ENCODE measurements at regions not wholly inside any gene's neighbourhood (a gene's known extent, or its start where the extent isn't known, plus 50 kb on each side); places are given as distances from the start of the nearest gene placed in this dataset.

DNA sequence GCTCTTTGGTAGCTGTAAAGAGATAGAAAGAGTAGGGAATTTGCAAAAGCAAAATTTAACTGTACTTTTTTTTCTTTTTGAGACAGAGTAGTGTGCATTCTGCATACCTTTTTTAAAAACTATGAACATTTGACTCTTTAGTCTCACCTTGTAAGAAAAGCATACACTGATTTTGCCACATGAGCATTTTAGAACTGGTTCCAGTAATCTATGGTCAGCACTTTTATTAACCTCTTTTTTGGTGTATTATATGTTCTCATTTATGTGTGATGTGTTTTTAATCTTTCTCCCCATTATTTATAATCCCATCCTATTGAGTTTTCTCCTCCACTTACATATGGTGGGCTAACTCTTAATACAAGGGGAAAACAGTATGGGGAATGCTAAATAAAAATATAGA, 1111.4 kb downstream of the FLRT2 start:
- no peak for TF ChIP-seq POLR2AphosphoS5 (IDR thresholded peaks at IDR 0.05; ENCODE audit: low read depth, low read length)
- no peak for TF ChIP-seq SIN3A (IDR thresholded peaks at IDR 0.05; ENCODE audit: borderline replicate concordance, insufficient read depth, low read length)
- no peak for TF ChIP-seq FOXP2 (optimal IDR thresholded peaks at IDR 0.05; ENCODE audit: borderline replicate concordance, extremely low read depth, extremely low read length, insufficient read depth)
- TF ChIP-seq, protein P1, sequence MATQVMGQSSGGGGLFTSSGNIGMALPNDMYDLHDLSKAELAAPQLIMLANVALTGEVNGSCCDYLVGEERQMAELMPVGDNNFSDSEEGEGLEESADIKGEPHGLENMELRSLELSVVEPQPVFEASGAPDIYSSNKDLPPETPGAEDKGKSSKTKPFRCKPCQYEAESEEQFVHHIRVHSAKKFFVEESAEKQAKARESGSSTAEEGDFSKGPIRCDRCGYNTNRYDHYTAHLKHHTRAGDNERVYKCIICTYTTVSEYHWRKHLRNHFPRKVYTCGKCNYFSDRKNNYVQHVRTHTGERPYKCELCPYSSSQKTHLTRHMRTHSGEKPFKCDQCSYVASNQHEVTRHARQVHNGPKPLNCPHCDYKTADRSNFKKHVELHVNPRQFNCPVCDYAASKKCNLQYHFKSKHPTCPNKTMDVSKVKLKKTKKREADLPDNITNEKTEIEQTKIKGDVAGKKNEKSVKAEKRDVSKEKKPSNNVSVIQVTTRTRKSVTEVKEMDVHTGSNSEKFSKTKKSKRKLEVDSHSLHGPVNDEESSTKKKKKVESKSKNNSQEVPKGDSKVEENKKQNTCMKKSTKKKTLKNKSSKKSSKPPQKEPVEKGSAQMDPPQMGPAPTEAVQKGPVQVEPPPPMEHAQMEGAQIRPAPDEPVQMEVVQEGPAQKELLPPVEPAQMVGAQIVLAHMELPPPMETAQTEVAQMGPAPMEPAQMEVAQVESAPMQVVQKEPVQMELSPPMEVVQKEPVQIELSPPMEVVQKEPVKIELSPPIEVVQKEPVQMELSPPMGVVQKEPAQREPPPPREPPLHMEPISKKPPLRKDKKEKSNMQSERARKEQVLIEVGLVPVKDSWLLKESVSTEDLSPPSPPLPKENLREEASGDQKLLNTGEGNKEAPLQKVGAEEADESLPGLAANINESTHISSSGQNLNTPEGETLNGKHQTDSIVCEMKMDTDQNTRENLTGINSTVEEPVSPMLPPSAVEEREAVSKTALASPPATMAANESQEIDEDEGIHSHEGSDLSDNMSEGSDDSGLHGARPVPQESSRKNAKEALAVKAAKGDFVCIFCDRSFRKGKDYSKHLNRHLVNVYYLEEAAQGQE (IDR thresholded peaks at IDR 0.05; ENCODE audit: insufficient read depth in 1 of 2, low read depth in 2 of 2, low read length in 2 of 2) = no peak
- TF ChIP-seq TAF1 (IDR thresholded peaks at IDR 0.05; ENCODE audit: borderline replicate concordance, insufficient read depth, low read length) = no peak

DNA sequence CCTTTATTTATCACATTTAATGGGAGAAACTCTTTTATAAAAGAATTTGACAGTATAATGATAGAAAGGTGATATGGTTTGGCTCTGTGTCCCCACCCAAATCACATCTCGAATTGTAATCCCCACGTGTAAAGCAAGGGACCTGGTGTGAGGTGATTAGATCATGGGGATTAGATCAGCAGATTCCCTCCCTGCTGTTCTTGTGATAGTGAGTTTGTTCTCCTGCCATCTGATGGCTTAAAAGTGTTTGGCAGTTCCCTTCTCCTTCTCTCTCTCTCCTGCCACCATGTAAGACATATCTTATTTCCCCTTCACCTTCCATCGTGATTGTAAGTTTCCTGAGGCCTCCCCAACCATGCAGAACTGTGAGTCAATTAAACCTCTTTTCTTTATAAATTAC, 1110.3 kb downstream of the FLRT2 start:
- no peak for TF ChIP-seq SIN3A (IDR thresholded peaks at IDR 0.05; ENCODE audit: borderline replicate concordance, insufficient read depth, low read length)
- no peak for TF ChIP-seq POLR2AphosphoS5 (IDR thresholded peaks at IDR 0.05; ENCODE audit: low read depth, low read length)
- TF ChIP-seq FOXP2 (optimal IDR thresholded peaks at IDR 0.05; ENCODE audit: borderline replicate concordance, extremely low read depth, extremely low read length, insufficient read depth) = no peak

DNA sequence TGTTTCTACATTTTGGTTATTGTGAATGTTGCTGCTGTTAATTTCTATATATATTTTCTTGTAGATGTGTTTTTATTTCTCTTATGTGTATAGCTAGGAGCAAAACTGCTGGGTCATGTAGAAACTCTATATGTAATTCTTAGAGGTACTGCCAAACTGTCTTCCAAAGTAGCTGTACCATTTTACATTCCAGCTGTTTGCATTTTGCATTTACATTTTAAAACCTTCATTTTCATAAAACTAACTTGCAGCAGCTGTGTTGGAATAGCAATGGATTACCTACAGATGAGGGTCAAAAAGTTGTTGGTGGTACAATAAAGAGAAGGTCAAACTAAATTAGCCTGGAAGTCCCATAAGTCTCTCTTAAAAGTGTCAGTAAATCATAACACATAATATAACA, 1109.7 kb downstream of the FLRT2 start:
- TF ChIP-seq TAF1 (IDR thresholded peaks at IDR 0.05; ENCODE audit: borderline replicate concordance, insufficient read depth, low read length) = no peak
- TF ChIP-seq FOXP2 (optimal IDR thresholded peaks at IDR 0.05; ENCODE audit: borderline replicate concordance, extremely low read depth, extremely low read length, insufficient read depth) = no peak
- no peak for TF ChIP-seq SIN3A (IDR thresholded peaks at IDR 0.05; ENCODE audit: borderline replicate concordance, insufficient read depth, low read length)
- TF ChIP-seq, protein P1 (IDR thresholded peaks at IDR 0.05; ENCODE audit: insufficient read depth in 1 of 2, low read depth in 2 of 2, low read length in 2 of 2) = no peak
- TF ChIP-seq POLR2AphosphoS5 (IDR thresholded peaks at IDR 0.05; ENCODE audit: low read depth, low read length) = no peak

DNA sequence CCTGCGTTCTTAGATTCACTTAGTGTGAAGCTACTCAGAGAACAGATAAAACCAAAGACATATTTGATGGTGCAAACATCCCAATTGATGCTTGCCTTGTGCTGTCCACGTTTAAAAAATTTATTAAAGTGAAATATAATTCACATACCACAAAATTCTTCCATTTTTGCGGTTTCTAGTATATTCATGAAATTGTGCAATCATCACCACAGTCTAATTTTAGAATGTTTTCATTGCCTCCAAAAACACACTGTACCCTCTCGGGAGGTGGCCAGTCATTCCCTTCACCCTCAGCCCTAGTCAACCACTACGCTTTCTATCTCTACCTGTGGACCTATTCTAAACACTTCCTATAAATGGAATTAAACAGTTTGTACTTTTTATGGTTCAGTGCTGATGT, 1109.2 kb downstream of the FLRT2 start:
- TF ChIP-seq FOXP2 (optimal IDR thresholded peaks at IDR 0.05; ENCODE audit: borderline replicate concordance, extremely low read depth, extremely low read length, insufficient read depth) = no peak
- TF ChIP-seq, protein P1 (IDR thresholded peaks at IDR 0.05; ENCODE audit: insufficient read depth in 1 of 2, low read depth in 2 of 2, low read length in 2 of 2) = no peak
- TF ChIP-seq POLR2AphosphoS5 (IDR thresholded peaks at IDR 0.05; ENCODE audit: low read depth, low read length) = no peak
- no peak for TF ChIP-seq TAF1 (IDR thresholded peaks at IDR 0.05; ENCODE audit: borderline replicate concordance, insufficient read depth, low read length)
- no peak for TF ChIP-seq SIN3A (IDR thresholded peaks at IDR 0.05; ENCODE audit: borderline replicate concordance, insufficient read depth, low read length)

DNA sequence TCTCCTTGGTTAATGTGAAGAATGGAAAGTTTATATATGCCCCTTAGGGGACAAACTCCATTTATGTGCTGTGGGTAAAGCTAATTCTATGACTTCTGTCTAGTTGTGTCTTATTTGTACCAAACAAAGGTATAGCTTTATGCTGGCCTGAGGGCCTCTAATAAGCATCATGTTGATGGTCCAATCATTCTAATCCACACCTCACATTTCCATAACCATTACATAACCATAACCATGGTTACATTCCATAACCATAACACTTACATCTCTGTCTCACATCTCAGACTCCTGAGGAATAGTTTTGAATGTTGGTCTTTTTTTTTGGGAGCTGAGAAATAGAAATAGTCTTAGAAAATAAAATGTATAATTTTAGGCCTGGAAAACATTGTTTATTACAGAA, 1097.1 kb downstream of the FLRT2 start:
- no peak for TF ChIP-seq FOXP2 (optimal IDR thresholded peaks at IDR 0.05; ENCODE audit: borderline replicate concordance, extremely low read depth, extremely low read length, insufficient read depth)

DNA sequence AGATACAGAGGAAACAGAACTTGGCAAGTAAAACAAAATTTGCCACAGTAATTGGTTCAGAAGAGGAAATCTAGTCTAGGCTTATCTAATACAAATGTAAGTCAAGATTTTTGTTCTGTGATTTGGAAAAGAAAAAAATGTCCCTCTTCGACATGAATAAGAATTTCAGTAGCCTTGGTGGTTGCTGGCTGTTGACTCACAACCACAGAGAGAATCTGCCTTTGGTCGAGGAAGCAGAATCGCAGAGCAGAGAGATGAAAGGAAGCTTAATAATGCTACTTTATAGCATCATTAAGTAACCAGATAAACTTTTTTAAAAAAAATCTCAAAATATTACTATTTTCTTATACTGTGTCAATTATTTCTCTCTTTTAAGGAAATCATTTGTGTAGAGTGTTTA, 1096.6 kb downstream of the FLRT2 start:
- TF ChIP-seq, protein P1 (IDR thresholded peaks at IDR 0.05; ENCODE audit: insufficient read depth in 1 of 2, low read depth in 2 of 2, low read length in 2 of 2) = no peak
- TF ChIP-seq POLR2AphosphoS5 (IDR thresholded peaks at IDR 0.05; ENCODE audit: low read depth, low read length) = no peak
- TF ChIP-seq FOXP2 (optimal IDR thresholded peaks at IDR 0.05; ENCODE audit: borderline replicate concordance, extremely low read depth, extremely low read length, insufficient read depth) = no peak
- TF ChIP-seq TAF1 (IDR thresholded peaks at IDR 0.05; ENCODE audit: borderline replicate concordance, insufficient read depth, low read length) = no peak
- TF ChIP-seq SIN3A (IDR thresholded peaks at IDR 0.05; ENCODE audit: borderline replicate concordance, insufficient read depth, low read length) = no peak

Data from PFSK-1 (cell line).